Spleen (tissue), 7 donors: ENCODE measurements at regions not wholly inside any gene's neighbourhood (a gene's known extent, or its start where the extent isn't known, plus 50 kb on each side); places are given as distances from the start of the nearest gene placed in this dataset.

Experiments used
- CTCF ChIP-seq, 11 experiments: fragments of 200-600 bp in 7 of 11; fragments of 450-650 bp in 4 of 11; sonication (generic) in 4 of 11; IDR thresholded peaks in 8 of 11; conservative IDR thresholded peaks in 3 of 11; 1 replicate in 7 of 11; 2 replicates in 4 of 11; pipeline versions ENCODE4 v1.4.0 to v1.8.0; 2016 to 2021; ENCODE audit warnings: antibody characterized with exemption in 11 of 11, inconsistent platforms in 4 of 11, mild to moderate bottlenecking in 1 of 11
- POLR2A ChIP-seq, 3 donors: fragments of 450-650 bp; IDR thresholded peaks; one replicate each; pipeline ENCODE4 v1.5.1; 2017; ENCODE audit warnings: antibody characterized with exemption in 3 of 3, mild to moderate bottlenecking in 1 of 3
- donor health status: DM: no; HTN: no; CAD: no; lungs with moderate emphysema.
- donor health status: DM: no; HTN: no; CAD: no.
- donor health status: DM: no; HTN: no; CAD: no.

- TF ChIP-seq CTCF (IDR thresholded peaks at IDR 0.05 in 8 of 11, conservative IDR thresholded peaks at IDR 0.05 in 3 of 11), result no peak
- TF ChIP-seq POLR2A (IDR thresholded peaks at IDR 0.05), result no peak
Measured at GRCh38 chr3:181915551-181915950, 203.8 kb downstream of the SOX2 start.
